H9 (cell line): ENCODE measurements at regions not wholly inside any gene's neighbourhood (a gene's known extent, or its start where the extent isn't known, plus 50 kb on each side); places are given as distances from the start of the nearest gene placed in this dataset.
A peak's percentile ranks its signal among the peaks of the same experiment; 100 is the strongest.

Experiments
- DNase-seq: peaks from one replicate; pipeline ENCODE4 v3.0.0-alpha.2; 2017
- H2AFZ ChIP-seq: one replicate; pipeline ENCODE4 v1.6.1; 2013; ENCODE audit warnings: mild to moderate bottlenecking, low read length, control low read depth, moderate library complexity
- H2AK5ac ChIP-seq: 2 replicates; pipeline ENCODE4 v1.6.1; 2013; ENCODE audit warnings: low read length, control low read depth, mixed read lengths; ENCODE audit not compliant: insufficient read length
- H2BK120ac ChIP-seq: one replicate; pipeline ENCODE4 v1.6.1; 2013; ENCODE audit warnings: low read depth, mild to moderate bottlenecking, low read length, control low read depth, inconsistent platforms; ENCODE audit not compliant: poor library complexity, severe bottlenecking
- H2BK12ac ChIP-seq: 2 replicates; pipeline ENCODE4 v1.6.1; 2013; ENCODE audit warnings: low read length, control low read depth, mixed read lengths, low read depth; ENCODE audit not compliant: insufficient read length
- H2BK15ac ChIP-seq: 2 replicates; pipeline ENCODE4 v1.6.1; 2013; ENCODE audit warnings: low read depth, low read length, control low read depth
- H2BK20ac ChIP-seq: one replicate; pipeline ENCODE4 v1.6.1; 2013; ENCODE audit warnings: low read depth, mild to moderate bottlenecking, low read length, control low read depth, inconsistent platforms; ENCODE audit not compliant: poor library complexity, severe bottlenecking
- H2BK5ac ChIP-seq: 2 replicates; pipeline ENCODE4 v1.6.1; 2013; ENCODE audit warnings: low read length, control low read depth, mixed read lengths; ENCODE audit not compliant: insufficient read length
- H3K14ac ChIP-seq: 2 replicates; pipeline ENCODE4 v1.6.1; 2013; ENCODE audit warnings: low read length, control low read depth; ENCODE audit not compliant: insufficient read depth
- H3K18ac ChIP-seq: 2 replicates; pipeline ENCODE4 v1.6.1; 2013; ENCODE audit warnings: low read depth, mild to moderate bottlenecking, mixed read lengths, low read length, control low read depth; ENCODE audit not compliant: insufficient read length
- H3K23ac ChIP-seq: 2 replicates; pipeline ENCODE4 v1.6.1; 2013; ENCODE audit warnings: low read length, control low read depth, mixed read lengths, low read depth; ENCODE audit not compliant: insufficient read length
- H3K23me2 ChIP-seq: 2 replicates; pipeline ENCODE4 v1.6.1; 2013; ENCODE audit warnings: low read depth, mild to moderate bottlenecking, mixed read lengths, low read length, control low read depth; ENCODE audit not compliant: insufficient read length, poor library complexity, severe bottlenecking
- H3K27ac ChIP-seq: 2 replicates; pipeline ENCODE4 v1.5.1; 2013; ENCODE audit warnings: low read length, control low read depth, mixed read lengths, low read depth; ENCODE audit not compliant: insufficient read length
- H3K27me3 ChIP-seq: 2 replicates; pipeline ENCODE4 v1.6.1; 2013; ENCODE audit warnings: low read length, control low read depth, inconsistent platforms; ENCODE audit not compliant: insufficient read depth
- H3K4ac ChIP-seq: 2 replicates; pipeline ENCODE4 v1.6.1; 2013; ENCODE audit warnings: low read depth, mild to moderate bottlenecking, control low read depth, inconsistent platforms, low read length, moderate library complexity
- H3K4me1 ChIP-seq: 2 replicates; pipeline ENCODE4 v1.6.1; 2013; ENCODE audit warnings: low read length, control low read depth, inconsistent platforms; ENCODE audit not compliant: insufficient read depth
- H3K4me2 ChIP-seq: 2 replicates; pipeline ENCODE4 v1.6.1; 2013; ENCODE audit warnings: low read length, control low read depth, mixed read lengths; ENCODE audit not compliant: insufficient read length, insufficient read depth
- H3K56ac ChIP-seq: 2 replicates; pipeline ENCODE4 v1.6.1; 2013; ENCODE audit warnings: low read depth, mild to moderate bottlenecking, mixed read lengths, low read length, control low read depth; ENCODE audit not compliant: insufficient read length
- H3K79me1 ChIP-seq: 2 replicates; pipeline ENCODE4 v1.6.1; 2013; ENCODE audit warnings: low read depth, mild to moderate bottlenecking, moderate library complexity, low read length, control low read depth, inconsistent platforms; ENCODE audit not compliant: insufficient read depth, poor library complexity, severe bottlenecking
- H3K79me2 ChIP-seq: 2 replicates; pipeline ENCODE4 v1.6.1; 2013; ENCODE audit warnings: low read length, control low read depth, inconsistent platforms; ENCODE audit not compliant: insufficient read depth
- H3K9ac ChIP-seq: 2 replicates; pipeline ENCODE4 v1.6.1; 2013; ENCODE audit warnings: low read length, control low read depth, mixed read lengths; ENCODE audit not compliant: insufficient read length; ENCODE audit errors: extremely low read depth
- H3K9me3 ChIP-seq: one replicate; pipeline ENCODE4 v1.6.1; 2013; ENCODE audit warnings: low read depth, low read length, inconsistent platforms; ENCODE audit not compliant: control insufficient read depth
- H3T11ph ChIP-seq: one replicate; pipeline ENCODE4 v1.6.1; 2013; ENCODE audit warnings: mild to moderate bottlenecking, low read length, control low read depth, inconsistent platforms
- H4K20me1 ChIP-seq: one replicate; pipeline ENCODE4 v1.6.1; 2013; ENCODE audit not compliant: control insufficient read depth, insufficient read length, insufficient read depth
- H4K5ac ChIP-seq: 2 replicates; pipeline ENCODE4 v1.6.1; 2013; ENCODE audit warnings: low read depth, mild to moderate bottlenecking, mixed read lengths, low read length, control low read depth; ENCODE audit not compliant: insufficient read length
- H4K8ac ChIP-seq: replicated peaks from 2 replicates; pipeline ENCODE4 v1.6.1; 2013; ENCODE audit warnings: low read length, control low read depth, mixed read lengths, low read depth; ENCODE audit not compliant: insufficient read length
- H4K91ac ChIP-seq: 2 replicates; pipeline ENCODE4 v1.6.1; 2013; ENCODE audit warnings: low read depth, mild to moderate bottlenecking, moderate library complexity, mixed read lengths, low read length, control low read depth; ENCODE audit not compliant: insufficient read length
- H3K27ac Mint-ChIP-seq, 3 experiments: 2 replicates in 2 of 3; 3 replicates in 1 of 3; pipeline ENCODE4 v1.8.0; 2020 to 2021; ENCODE audit warnings: mixed read lengths in 3 of 3, mild to moderate bottlenecking in 1 of 3, moderate library complexity in 1 of 3
- H3K27me3 Mint-ChIP-seq: 2 replicates; pipeline ENCODE4 v1.8.0; 2021; ENCODE audit warnings: low read depth, mild to moderate bottlenecking, moderate library complexity, mixed read lengths
- H3K36me3 Mint-ChIP-seq, 3 experiments: 2 replicates in 2 of 3; 3 replicates in 1 of 3; pipeline ENCODE4 v1.8.0; 2020 to 2021; ENCODE audit warnings: low read depth in 3 of 3, mixed read lengths in 3 of 3; ENCODE audit not compliant: insufficient read depth in 1 of 3
- H3K4me1 Mint-ChIP-seq, 2 experiments: 2 replicates each; pipeline ENCODE4 v1.8.0; 2020; ENCODE audit warnings: mixed read lengths in 2 of 2
- H3K4me3 Mint-ChIP-seq, 2 experiments: 2 replicates in 1 of 2; 3 replicates in 1 of 2; pipeline ENCODE4 v1.8.0; 2020 to 2021; ENCODE audit warnings: mild to moderate bottlenecking in 2 of 2, mixed read lengths in 2 of 2, moderate library complexity in 1 of 2
- H3K9me3 Mint-ChIP-seq, 2 experiments: 2 replicates in 1 of 2; 3 replicates in 1 of 2; pipeline ENCODE4 v1.8.0; 2020; ENCODE audit warnings: mild to moderate bottlenecking in 2 of 2, mixed read lengths in 2 of 2, moderate library complexity in 1 of 2
- WGBS: extraction: QIAGEN DNeasy Blood & Tissue Kit; methylation state at CpG from one replicate; pipeline ENCODE4 v1.1.7; 2013; ENCODE audit warnings: missing lambda C conversion rate, low lambda C conversion rate, mixed read lengths; ENCODE audit not compliant: insufficient read length; ENCODE audit errors: extremely low coverage; 5-methylcytosine and 5-hydroxymethylcytosine counted together
- TF ChIP-seq, protein P1 (sequence below): fragments of 200-600 bp; sonication (generic); conservative IDR thresholded peaks from 3 replicates; pipeline ENCODE4 v1.8.0; 2021; ENCODE audit warnings: antibody characterized with exemption, mild to moderate bottlenecking

DNA sequence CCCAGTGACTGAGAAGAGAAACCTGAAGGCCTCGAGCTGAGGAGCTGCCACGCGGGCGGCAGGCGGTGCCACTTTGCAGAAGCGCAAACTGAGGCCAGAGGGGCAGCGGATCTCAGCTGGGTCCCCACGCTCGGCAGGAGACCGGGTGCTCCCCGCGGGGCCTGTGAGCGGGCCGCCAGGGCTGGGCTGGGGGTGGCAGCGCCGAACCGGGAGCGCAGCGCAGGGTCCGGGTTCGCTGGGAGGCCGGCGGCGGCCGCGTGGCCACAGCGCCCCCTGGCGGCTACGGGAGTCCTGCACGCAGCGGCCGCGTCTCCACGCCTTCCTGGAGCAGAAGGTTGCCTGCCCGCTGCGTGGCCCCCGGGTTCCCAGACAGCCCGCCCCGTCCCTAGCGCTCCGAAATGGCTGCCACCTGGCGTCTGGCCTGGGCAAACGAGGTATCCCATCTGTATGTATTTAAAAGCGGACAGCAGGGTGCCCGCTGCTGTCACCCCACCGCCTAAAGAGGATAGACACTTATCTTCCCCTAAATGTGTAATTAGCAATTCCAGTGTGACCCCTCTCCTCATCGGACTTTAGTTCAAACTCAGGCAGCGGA lies 96.1 kb upstream of the CDH5 start:
- Histone ChIP-seq H2BK20ac (no peak overlapping the region), H3K27me3 (no peaks in the 10 kb centered on the region), H3K79me1 (no peaks in the 10 kb centered on the region), H3T11ph (no peak overlapping the region), H3K9ac (no peak overlapping the region), H4K20me1 (no peaks in the 10 kb centered on the region), H2BK5ac (no peak overlapping the region), H3K14ac (peak overlapping the region; percentile 77; the same call in 1 of the 2 replicates), H3K4me2 (peak overlapping the region; percentile 14), H3K23ac (no peak overlapping the region), H4K8ac (no peak overlapping the region), H2AFZ (no peak overlapping the region), H4K91ac (no peak overlapping the region), H2BK15ac (no peak overlapping the region), H3K27ac (no peak overlapping the region), H2BK120ac (no peak overlapping the region), H3K56ac (no peak overlapping the region), H3K4ac (no peak overlapping the region), H3K23me2 (no peaks in the 10 kb centered on the region), H3K9me3 (no peaks in the 10 kb centered on the region), H3K79me2 (no peaks in the 10 kb centered on the region), H2AK5ac (no peak overlapping the region), H4K5ac (no peak overlapping the region), H3K4me1 (no peaks in the 10 kb centered on the region), H3K18ac (peak overlapping the region; percentile 76), H2BK12ac (no peak overlapping the region)
- peaks cover 24 to 31% of the 10 kb centered on the region in 2 experiments for H3K4me1 Mint-ChIP-seq
- peak; percentile 90 for DNase-seq
- H3K4me3 Mint-ChIP-seq: peak overlapping the region; percentile 29 to 71
- no CpG with 5 or more reads among the region's 48 CpGs for WGBS
- TF ChIP-seq, protein P1, sequence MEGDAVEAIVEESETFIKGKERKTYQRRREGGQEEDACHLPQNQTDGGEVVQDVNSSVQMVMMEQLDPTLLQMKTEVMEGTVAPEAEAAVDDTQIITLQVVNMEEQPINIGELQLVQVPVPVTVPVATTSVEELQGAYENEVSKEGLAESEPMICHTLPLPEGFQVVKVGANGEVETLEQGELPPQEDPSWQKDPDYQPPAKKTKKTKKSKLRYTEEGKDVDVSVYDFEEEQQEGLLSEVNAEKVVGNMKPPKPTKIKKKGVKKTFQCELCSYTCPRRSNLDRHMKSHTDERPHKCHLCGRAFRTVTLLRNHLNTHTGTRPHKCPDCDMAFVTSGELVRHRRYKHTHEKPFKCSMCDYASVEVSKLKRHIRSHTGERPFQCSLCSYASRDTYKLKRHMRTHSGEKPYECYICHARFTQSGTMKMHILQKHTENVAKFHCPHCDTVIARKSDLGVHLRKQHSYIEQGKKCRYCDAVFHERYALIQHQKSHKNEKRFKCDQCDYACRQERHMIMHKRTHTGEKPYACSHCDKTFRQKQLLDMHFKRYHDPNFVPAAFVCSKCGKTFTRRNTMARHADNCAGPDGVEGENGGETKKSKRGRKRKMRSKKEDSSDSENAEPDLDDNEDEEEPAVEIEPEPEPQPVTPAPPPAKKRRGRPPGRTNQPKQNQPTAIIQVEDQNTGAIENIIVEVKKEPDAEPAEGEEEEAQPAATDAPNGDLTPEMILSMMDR: peak; percentile 99
- peak overlapping the region in 1 of 3 experiments; percentile 59; a peak in 1 of 7 replicates for H3K27ac Mint-ChIP-seq
- peaks cover 0 to 2% (median 0%) of the 10 kb centered on the region in 3 experiments; a peak in 1 of 7 replicates for H3K36me3 Mint-ChIP-seq
- H3K9me3 Mint-ChIP-seq: no peaks in the 10 kb centered on the region; a peak in 1 of 5 replicates
- peaks cover 38% of the 10 kb centered on the region for H3K27me3 Mint-ChIP-seq
